Astrocyte (in vitro differentiated cells and primary cell): ENCODE measurements at regions not wholly inside any gene's neighbourhood (a gene's known extent, or its start where the extent isn't known, plus 50 kb on each side); places are given as distances from the start of the nearest gene placed in this dataset.

Source experiments
- CTCF ChIP-seq: IDR thresholded peaks from 2 replicates; pipeline ENCODE4 v1.5.1; 2011; ENCODE audit warnings: low read depth, mild to moderate bottlenecking, inconsistent platforms, low read length, moderate library complexity; ENCODE audit not compliant: insufficient read depth
- EZH2 ChIP-seq: IDR thresholded peaks from 2 replicates; pipeline ENCODE4 v1.6.1; 2012; ENCODE audit warnings: mild to moderate bottlenecking, low read length, inconsistent platforms; ENCODE audit not compliant: insufficient read depth

DNA sequence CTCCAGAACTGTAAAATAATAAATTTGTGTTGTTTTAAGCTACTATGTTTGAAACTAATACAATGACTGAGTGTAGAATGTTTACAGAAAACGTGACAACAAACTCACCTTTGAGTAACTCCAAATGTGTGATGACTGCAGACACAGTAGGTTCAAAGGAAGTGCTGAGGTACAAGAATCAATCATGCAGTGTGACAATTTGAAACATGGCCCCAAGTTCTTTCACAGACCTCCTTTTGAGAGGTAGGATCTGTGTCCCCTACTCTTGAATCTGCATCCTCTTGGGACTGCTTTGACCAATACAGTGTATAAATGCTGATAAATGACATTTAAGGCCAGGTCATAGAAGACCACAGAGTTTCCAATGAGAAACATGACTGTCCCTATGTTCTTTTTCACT lies 667.7 kb upstream of the DIPK2B start:
- TF ChIP-seq CTCF (no peak), EZH2 (no peak)
